KBM-7 (cell line): ENCODE measurements at regions not wholly inside any gene's neighbourhood (a gene's known extent, or its start where the extent isn't known, plus 50 kb on each side); places are given as distances from the start of the nearest gene placed in this dataset.
"Not testable (repeated sequence)": the region's sequence is repeated elsewhere in the genome, so short reads cannot be mapped to it uniquely, and the experiment has no call there.

Source experiments
- DNase-seq: peaks from one replicate; pipeline ENCODE4 v3.0.0-alpha.2; 2015
- in situ Hi-C: fragments of 300-500 bp; cut with MboI; formaldehyde crosslinking; loops from 2 replicates; pipeline ENCODE4 v1.14.3; 2020; ENCODE audit warnings: low sequenced_read_pairs, low pct_unique_long_range_greater_than_20kb, mixed read lengths

GRCh38 chr18:64436111-64436510 is 287.2 kb upstream of the LINC00305 start:
- DNase-seq, result peak; percentile 5
- in situ Hi-C loops, result no loop called here

- in situ Hi-C loops, result no loop called here
- DNase-seq, result no peak
Observed at GRCh38 chr18:64419156-64419555, 270.3 kb upstream of the LINC00305 start.

- in situ Hi-C loops, result no loop called here
- no peak for DNase-seq
Observed at GRCh38 chr18:64416990-64417389, 268.1 kb upstream of the LINC00305 start.

- in situ Hi-C loops, result no loop called here
- DNase-seq, result no peak
Observed at GRCh38 chr18:64415218-64415617, 266.3 kb upstream of the LINC00305 start.

- in situ Hi-C loops, result no loop called here
- no peak for DNase-seq
Observed at GRCh38 chr18:64410685-64411084, 261.8 kb upstream of the LINC00305 start.

GRCh38 chr18:64409511-64409910 is 260.6 kb upstream of the LINC00305 start:
- in situ Hi-C loops, result no loop called here

GRCh38 chr18:64407606-64408005 is 258.7 kb upstream of the LINC00305 start:
- in situ Hi-C loops, result no loop called here
- no peak for DNase-seq

More at GRCh38 chr18:64409511-64409910, 260.6 kb upstream of the LINC00305 start:
- DNase-seq, result peak; percentile 18

GRCh38 chr18:64405161-64405560 is 256.3 kb upstream of the LINC00305 start:
- in situ Hi-C loops, result no loop called here
- DNase-seq, result no peak

GRCh38 chr18:64403784-64404503 is 255.1 kb upstream of the LINC00305 start:
- in situ Hi-C loops, result no loop called here
- DNase-seq, result no peak

- in situ Hi-C loops, result no loop called here
- DNase-seq, result no peak
Observed at GRCh38 chr18:64402636-64403035, 253.7 kb upstream of the LINC00305 start.

GRCh38 chr18:64401268-64402060 is 252.6 kb upstream of the LINC00305 start:
- no peak for DNase-seq
- in situ Hi-C loops, result no loop called here

GRCh38 chr18:64399566-64399965 is 250.7 kb upstream of the LINC00305 start:
- no peak for DNase-seq
- in situ Hi-C loops, result no loop called here

GRCh38 chr18:64398320-64398719 is 249.4 kb upstream of the LINC00305 start:
- DNase-seq, result no peak
- in situ Hi-C loops, result no loop called here

- no peak for DNase-seq
- in situ Hi-C loops, result no loop called here
Observed at GRCh38 chr18:64392202-64392601, 243.3 kb upstream of the LINC00305 start.

- DNase-seq, result no peak
Observed at GRCh38 chr18:64384101-64384500, 235.2 kb upstream of the LINC00305 start.

GRCh38 chr18:64380117-64380516 is 231.2 kb upstream of the LINC00305 start:
- no peak for DNase-seq
- in situ Hi-C loops, result no loop called here

More at GRCh38 chr18:64384101-64384500, 235.2 kb upstream of the LINC00305 start:
- in situ Hi-C loops, result no loop called here

- no peak for DNase-seq
- in situ Hi-C loops, result no loop called here
Observed at GRCh38 chr18:64379662-64380061, 230.8 kb upstream of the LINC00305 start.

- in situ Hi-C loops, result no loop called here
- no peak for DNase-seq
Observed at GRCh38 chr18:64377446-64377845, 228.6 kb upstream of the LINC00305 start.

- no peak for DNase-seq
- in situ Hi-C loops, result no loop called here
Observed at GRCh38 chr18:64372850-64373249, 224.0 kb upstream of the LINC00305 start.

GRCh38 chr18:64369830-64370440 is 221.0 kb upstream of the LINC00305 start:
- in situ Hi-C loops, DNase-seq: not testable (repeated sequence)
